Esophagus squamous epithelium (tissue), 4 donors: ENCODE measurements at regions not wholly inside any gene's neighbourhood (a gene's known extent, or its start where the extent isn't known, plus 50 kb on each side); places are given as distances from the start of the nearest gene placed in this dataset.

Source experiments
- CTCF ChIP-seq, 6 experiments: fragments of 450-650 bp in 4 of 6; fragments of 200-600 bp in 2 of 6; sonication (generic) in 2 of 6; IDR thresholded peaks; one replicate each; pipeline ENCODE4 v1.5.1; 2016 to 2019; ENCODE audit warnings: antibody characterized with exemption in 6 of 6, mild to moderate bottlenecking in 4 of 6, moderate library complexity in 4 of 6
- POLR2A ChIP-seq, 4 donors: fragments of 450-650 bp; IDR thresholded peaks; one replicate each; pipeline ENCODE4 v1.6.1; 2017; ENCODE audit warnings: antibody characterized with exemption in 4 of 4, mild to moderate bottlenecking in 4 of 4, moderate library complexity in 3 of 4

GRCh38 chr2:109038992-109039391 lies 50.0 kb upstream of the EDAR start:
- TF ChIP-seq CTCF (IDR thresholded peaks at IDR 0.05) (no peak), POLR2A (IDR thresholded peaks at IDR 0.05) (no peak)
